Fibroblast of lung (primary cell): ENCODE measurements at regions not wholly inside any gene's neighbourhood (a gene's known extent, or its start where the extent isn't known, plus 50 kb on each side); places are given as distances from the start of the nearest gene placed in this dataset.

ENCODE experiments used
- DNase-seq, 2 donors: peaks; one replicate each; pipeline versions ENCODE4 v3.0.0 to v3.0.0-alpha.2; 2010; ENCODE audit warnings: low read depth in 2 of 2
- H2AFZ ChIP-seq: 2 replicates; pipeline ENCODE4 v1.5.1; 2012; ENCODE audit warnings: low read length, control low read depth, inconsistent platforms
- H3K27ac ChIP-seq: 2 replicates; pipeline ENCODE4 v1.5.1; 2011; ENCODE audit warnings: low read length, control low read depth; ENCODE audit not compliant: insufficient read depth
- H3K27me3 ChIP-seq: 2 replicates; pipeline ENCODE4 v1.5.1; 2011; ENCODE audit warnings: mild to moderate bottlenecking, low read length; ENCODE audit not compliant: control insufficient read depth, insufficient read depth
- H3K36me3 ChIP-seq: 2 replicates; pipeline ENCODE4 v1.5.1; 2011; ENCODE audit warnings: low read length; ENCODE audit not compliant: control insufficient read depth, insufficient read depth
- H3K4me1 ChIP-seq: 2 replicates; pipeline ENCODE4 v1.5.1; 2011; ENCODE audit warnings: low read length; ENCODE audit not compliant: control insufficient read depth, insufficient read depth; ENCODE audit errors: extremely low read depth
- H3K4me2 ChIP-seq: 2 replicates; pipeline ENCODE4 v1.5.1; 2011; ENCODE audit warnings: low read length, control low read depth; ENCODE audit not compliant: insufficient read depth; ENCODE audit errors: extremely low read depth
- H3K4me3 ChIP-seq, 4 experiments: fragments of 200-600 bp in 1 of 4; sonication (generic) in 1 of 4; replicated peaks in 1 of 4; 2 replicates each; pipeline ENCODE4 v1.5.1; 2011 to 2016; ENCODE audit warnings: low read length in 4 of 4, low read depth in 3 of 4, mild to moderate bottlenecking in 3 of 4, control low read depth in 2 of 4, inconsistent platforms in 1 of 4, mixed read lengths in 1 of 4; ENCODE audit not compliant: insufficient read depth in 1 of 4; ENCODE audit errors: control extremely low read depth in 1 of 4
- H3K79me2 ChIP-seq: 2 replicates; pipeline ENCODE4 v1.5.1; 2012; ENCODE audit warnings: mild to moderate bottlenecking, low read length, inconsistent platforms; ENCODE audit not compliant: control insufficient read depth, insufficient read depth
- H3K9ac ChIP-seq: 2 replicates; pipeline ENCODE4 v1.5.1; 2011; ENCODE audit warnings: mild to moderate bottlenecking, low read length, control low read depth; ENCODE audit not compliant: insufficient read depth
- H3K9me3 ChIP-seq: 2 replicates; pipeline ENCODE4 v1.5.1; 2012; ENCODE audit warnings: low read depth, low read length; ENCODE audit not compliant: control insufficient read depth, insufficient read depth
- H4K20me1 ChIP-seq: 2 replicates; pipeline ENCODE4 v1.5.1; 2011; ENCODE audit warnings: low read length; ENCODE audit not compliant: control insufficient read depth, insufficient read depth; ENCODE audit errors: extremely low read depth
- EZH2 ChIP-seq: IDR thresholded peaks from 2 replicates; pipeline ENCODE4 v1.5.1; 2012; ENCODE audit warnings: low read length, control low read depth, mild to moderate bottlenecking; ENCODE audit errors: missing control alignments
- TF ChIP-seq, protein P1 (sequence below), 2 donors: IDR thresholded peaks in 1 of 2; conservative IDR thresholded peaks in 1 of 2; 1 replicate in 1 of 2; 2 replicates in 1 of 2; pipeline ENCODE4 v1.5.1; 2011 to 2012; ENCODE audit warnings: low read length in 2 of 2, control low read depth in 1 of 2, inconsistent platforms in 1 of 2, low read depth in 1 of 2, mild to moderate bottlenecking in 1 of 2

DNA sequence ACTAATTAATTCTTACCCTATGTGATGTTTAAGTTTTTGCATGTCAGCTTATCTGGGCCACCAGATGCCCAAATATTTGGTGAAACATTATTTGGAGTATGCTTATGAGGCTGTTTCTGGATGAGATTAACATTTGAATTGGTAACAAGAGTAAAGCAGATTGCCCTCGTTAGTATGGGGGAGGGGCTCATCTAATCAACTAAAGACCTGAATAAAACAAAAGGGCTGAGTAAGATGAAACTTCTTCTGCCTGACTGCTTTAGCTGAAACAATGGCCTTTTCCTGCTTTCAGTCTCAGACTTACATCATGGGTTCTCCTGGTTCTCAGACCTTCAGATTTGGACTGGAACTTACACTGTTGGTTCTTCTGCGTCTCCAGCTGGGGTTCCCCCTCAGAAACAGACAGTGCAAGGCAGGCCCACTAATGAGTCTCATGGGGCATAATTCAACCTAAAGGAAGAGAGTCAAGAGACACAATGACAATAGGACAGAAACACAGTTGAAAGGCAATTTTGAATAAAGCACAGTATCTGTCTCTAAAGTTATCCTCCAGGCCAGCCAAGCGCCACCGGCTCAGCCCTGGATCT lies 288.4 kb downstream of the CAAP1 start:
- TF ChIP-seq, protein P1, sequence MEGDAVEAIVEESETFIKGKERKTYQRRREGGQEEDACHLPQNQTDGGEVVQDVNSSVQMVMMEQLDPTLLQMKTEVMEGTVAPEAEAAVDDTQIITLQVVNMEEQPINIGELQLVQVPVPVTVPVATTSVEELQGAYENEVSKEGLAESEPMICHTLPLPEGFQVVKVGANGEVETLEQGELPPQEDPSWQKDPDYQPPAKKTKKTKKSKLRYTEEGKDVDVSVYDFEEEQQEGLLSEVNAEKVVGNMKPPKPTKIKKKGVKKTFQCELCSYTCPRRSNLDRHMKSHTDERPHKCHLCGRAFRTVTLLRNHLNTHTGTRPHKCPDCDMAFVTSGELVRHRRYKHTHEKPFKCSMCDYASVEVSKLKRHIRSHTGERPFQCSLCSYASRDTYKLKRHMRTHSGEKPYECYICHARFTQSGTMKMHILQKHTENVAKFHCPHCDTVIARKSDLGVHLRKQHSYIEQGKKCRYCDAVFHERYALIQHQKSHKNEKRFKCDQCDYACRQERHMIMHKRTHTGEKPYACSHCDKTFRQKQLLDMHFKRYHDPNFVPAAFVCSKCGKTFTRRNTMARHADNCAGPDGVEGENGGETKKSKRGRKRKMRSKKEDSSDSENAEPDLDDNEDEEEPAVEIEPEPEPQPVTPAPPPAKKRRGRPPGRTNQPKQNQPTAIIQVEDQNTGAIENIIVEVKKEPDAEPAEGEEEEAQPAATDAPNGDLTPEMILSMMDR (conservative IDR thresholded peaks at IDR 0.05 in 1 of 2, IDR thresholded peaks at IDR 0.05 in 1 of 2; ENCODE audit: low read depth in 1 of 2, low read length in 2 of 2) = no peak
- no peak for TF ChIP-seq EZH2
- Histone ChIP-seq H3K9ac (no peak overlapping the region), H3K27me3 (no peaks in the 10 kb centered on the region), H3K27ac (no peak overlapping the region), H3K79me2 (no peaks in the 10 kb centered on the region), H3K4me2 (no peak overlapping the region), H3K4me3 (no peak overlapping the region), H2AFZ (no peak overlapping the region), H4K20me1 (no peaks in the 10 kb centered on the region), H3K36me3 (no peaks in the 10 kb centered on the region), H3K4me1 (no peaks in the 10 kb centered on the region), H3K9me3 (no peaks in the 10 kb centered on the region)
- DNase-seq = no peak

DNA sequence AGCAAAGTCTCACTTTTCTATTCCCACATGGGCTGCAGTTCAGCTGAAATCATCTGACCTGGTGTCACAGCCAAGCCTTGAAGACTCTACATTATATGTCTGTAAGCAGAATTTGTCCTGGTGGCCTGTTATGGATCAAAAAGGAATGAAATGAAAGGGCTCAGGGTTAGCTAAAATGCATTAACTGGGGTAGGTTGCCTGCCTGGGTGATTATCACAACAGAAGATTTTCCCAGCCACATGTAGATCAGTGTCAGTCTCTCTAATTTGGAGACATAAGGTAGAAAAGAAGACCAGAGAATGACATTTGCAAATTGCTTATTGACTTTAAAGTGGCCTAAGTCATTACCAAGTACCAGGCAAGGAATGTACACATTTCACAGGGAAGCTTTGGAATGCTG lies 289.0 kb downstream of the CAAP1 start:
- H3K79me2 ChIP-seq = no peaks in the 10 kb centered on the region
- H2AFZ ChIP-seq = no peak overlapping the region
- H3K4me2 ChIP-seq = no peak overlapping the region
- TF ChIP-seq EZH2 = no peak
- TF ChIP-seq, protein P1 (conservative IDR thresholded peaks at IDR 0.05 in 1 of 2, IDR thresholded peaks at IDR 0.05 in 1 of 2; ENCODE audit: low read depth in 1 of 2, low read length in 2 of 2) = no peak
- no peak overlapping the region for H3K4me3 ChIP-seq
- no peaks in the 10 kb centered on the region for H3K9me3 ChIP-seq
- H3K27me3 ChIP-seq = no peaks in the 10 kb centered on the region
- H3K9ac ChIP-seq = no peak overlapping the region
- H3K4me1 ChIP-seq = no peaks in the 10 kb centered on the region
- no peaks in the 10 kb centered on the region for H4K20me1 ChIP-seq
- DNase-seq = no peak
- no peaks in the 10 kb centered on the region for H3K36me3 ChIP-seq
- H3K27ac ChIP-seq = no peak overlapping the region

DNA sequence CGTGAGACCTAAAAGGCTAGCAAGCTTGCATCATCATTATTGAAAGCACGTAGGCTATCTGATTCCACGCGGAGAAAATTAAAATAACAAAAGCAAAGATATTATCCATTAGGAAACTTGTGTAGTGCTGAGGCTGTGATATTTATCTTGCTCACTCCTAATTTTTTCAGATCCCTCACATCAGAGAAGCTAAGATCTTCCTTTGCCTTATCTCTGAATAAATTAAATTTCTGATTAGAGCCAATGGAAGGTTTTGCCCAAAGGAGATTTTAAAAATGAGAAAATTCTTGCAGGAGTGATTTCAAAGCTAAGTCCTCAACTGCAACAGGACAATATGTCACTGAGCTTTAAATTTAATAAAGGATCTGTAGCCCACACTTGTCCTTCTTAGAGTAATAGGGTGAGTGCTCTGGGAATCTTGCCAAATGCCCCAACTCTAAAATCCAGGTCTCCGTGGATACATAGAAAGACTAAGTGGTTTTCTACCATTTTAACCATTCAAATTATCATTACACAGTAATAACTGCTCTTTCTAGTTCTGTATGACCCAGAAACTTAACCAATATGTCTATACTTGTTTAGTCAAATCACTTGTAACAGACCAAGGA lies 295.0 kb downstream of the CAAP1 start:
- no peaks in the 10 kb centered on the region for H3K9me3 ChIP-seq
- no peak overlapping the region for H3K27ac ChIP-seq
- DNase-seq = no peak
- TF ChIP-seq, protein P1 (conservative IDR thresholded peaks at IDR 0.05 in 1 of 2, IDR thresholded peaks at IDR 0.05 in 1 of 2; ENCODE audit: low read depth in 1 of 2, low read length in 2 of 2) = no peak
- TF ChIP-seq EZH2 = no peak
- H3K4me1 ChIP-seq = no peaks in the 10 kb centered on the region
- no peak overlapping the region for H2AFZ ChIP-seq
- H3K27me3 ChIP-seq = no peaks in the 10 kb centered on the region
- H3K9ac ChIP-seq = no peak overlapping the region
- no peaks in the 10 kb centered on the region for H3K36me3 ChIP-seq
- H3K4me2 ChIP-seq = no peak overlapping the region
- H3K79me2 ChIP-seq = no peaks in the 10 kb centered on the region
- H3K4me3 ChIP-seq = no peak overlapping the region
- H4K20me1 ChIP-seq = no peaks in the 10 kb centered on the region
